H1 (cell line): ENCODE measurements at regions not wholly inside any gene's neighbourhood (a gene's known extent, or its start where the extent isn't known, plus 50 kb on each side); places are given as distances from the start of the nearest gene placed in this dataset.

Experiments
- CTCF ChIA-PET: fragments of 300-600 bp; sonication (Branson Sonifier 250); formaldehyde crosslinking; loops from one replicate; lab custom pipeline; 2021; ENCODE audit not compliant: partially characterized antibody; lab: Charles Lee
- POLR2A ChIA-PET: fragments of 300-600 bp; sonication (Branson Sonifier 250); formaldehyde crosslinking; loops from one replicate; lab custom pipeline; 2021; ENCODE audit warnings: inconsistent platforms; ENCODE audit not compliant: partially characterized antibody; lab: Charles Lee
- DNase-seq, 2 experiments: peaks; one replicate each; pipeline versions ENCODE4 v3.0.0 to v3.0.0-alpha.2; 2010 to 2022; ENCODE audit warnings: low spot score in 2 of 2, low read depth in 1 of 2, mixed read lengths in 1 of 2
- FAIRE-seq: peaks from 2 replicates; lab custom pipeline; 2011; peaks lifted over from hg19 to GRCh38; lab: Jason Lieb, UNC
- H2AFZ ChIP-seq: 2 replicates; pipeline ENCODE4 v1.8.1; 2012; ENCODE audit warnings: low read length, inconsistent platforms
- H2AK5ac ChIP-seq: 2 replicates; pipeline ENCODE4 v1.6.1; 2013; ENCODE audit warnings: low read depth, low read length
- H2BK120ac ChIP-seq: replicated peaks from 2 replicates; pipeline ENCODE3; 2013; ENCODE audit warnings: low read depth, low read length, inconsistent platforms
- H2BK12ac ChIP-seq: 2 replicates; pipeline ENCODE4 v1.6.1; 2013; ENCODE audit warnings: low read depth, low read length
- H2BK15ac ChIP-seq: 2 replicates; pipeline ENCODE4 v1.6.1; 2013; ENCODE audit warnings: low read length
- H2BK20ac ChIP-seq: 2 replicates; pipeline ENCODE4 v1.6.1; 2013; ENCODE audit warnings: low read length
- H2BK5ac ChIP-seq: 2 replicates; pipeline ENCODE4 v1.6.1; 2013; ENCODE audit warnings: low read depth, low read length
- H3K14ac ChIP-seq: 2 replicates; pipeline ENCODE4 v1.6.1; 2013; ENCODE audit warnings: inconsistent platforms; ENCODE audit not compliant: insufficient read length
- H3K18ac ChIP-seq: 2 replicates; pipeline ENCODE4 v1.6.1; 2013; ENCODE audit warnings: low read length; ENCODE audit errors: extremely low read depth
- H3K23ac ChIP-seq: 2 replicates; pipeline ENCODE4 v1.6.1; 2013; ENCODE audit warnings: inconsistent platforms; ENCODE audit not compliant: insufficient read length
- H3K23me2 ChIP-seq: 2 replicates; pipeline ENCODE4 v1.6.1; 2013; ENCODE audit warnings: low read depth, low read length
- H3K27ac ChIP-seq: 2 replicates; pipeline ENCODE4 v1.6.1; 2011; ENCODE audit warnings: low read depth, low read length, inconsistent platforms
- H3K27me3 ChIP-seq, 4 experiments: replicated peaks in 1 of 4; 1 replicate in 1 of 4; 2 replicates in 3 of 4; pipeline versions ENCODE4 v1.6.1 to v1.8.1; 2011 to 2013; ENCODE audit warnings: low read length in 3 of 4, mild to moderate bottlenecking in 3 of 4, inconsistent platforms in 2 of 4, mixed read lengths in 2 of 4, moderate library complexity in 1 of 4; ENCODE audit not compliant: control insufficient read depth in 3 of 4, insufficient read depth in 3 of 4; ENCODE audit errors: extremely low read depth in 1 of 4
- H3K36me3 ChIP-seq, 4 experiments: 2 replicates each; pipeline versions ENCODE4 v1.6.1 to v1.8.1; 2011 to 2013; ENCODE audit warnings: mild to moderate bottlenecking in 4 of 4, low read length in 3 of 4, moderate library complexity in 2 of 4, control low read depth in 1 of 4, inconsistent platforms in 1 of 4; ENCODE audit not compliant: insufficient read depth in 4 of 4, control insufficient read depth in 2 of 4
- H3K4ac ChIP-seq: replicated peaks from 2 replicates; pipeline ENCODE3; 2013; ENCODE audit warnings: low read length, low read depth, mixed read lengths, inconsistent platforms; ENCODE audit not compliant: insufficient read length
- H3K4me1 ChIP-seq, 4 experiments: replicated peaks in 1 of 4; 1 replicate in 1 of 4; 2 replicates in 3 of 4; pipeline versions ENCODE4 v1.6.1 to v1.8.1; 2011 to 2013; ENCODE audit warnings: low read length in 3 of 4, inconsistent platforms in 2 of 4, mixed read lengths in 1 of 4; ENCODE audit not compliant: insufficient read depth in 4 of 4, control insufficient read depth in 3 of 4
- H3K4me2 ChIP-seq, 2 experiments: 2 replicates each; pipeline versions ENCODE4 v1.6.1 to v1.8.1; 2011 to 2013; ENCODE audit warnings: low read depth in 2 of 2, low read length in 2 of 2, control low read depth in 1 of 2, inconsistent platforms in 1 of 2, mild to moderate bottlenecking in 1 of 2; ENCODE audit not compliant: insufficient read depth in 1 of 2
- H3K4me3 ChIP-seq, 4 experiments: fragments of 200-600, 300-600 bp in 1 of 4; sonication (generic), shearing (Covaris generic), sonication (Bioruptor Twin) in 1 of 4; 2 replicates each; pipeline versions ENCODE4 v1.5.1 to v1.8.1; 2011 to 2016; ENCODE audit warnings: low read length in 4 of 4, low read depth in 3 of 4, control low read depth in 2 of 4, inconsistent platforms in 2 of 4, mild to moderate bottlenecking in 2 of 4, mixed read lengths in 1 of 4, moderate library complexity in 1 of 4; ENCODE audit not compliant: insufficient read depth in 2 of 4; ENCODE audit errors: extremely low read depth in 1 of 4
- H3K56ac ChIP-seq: replicated peaks from 2 replicates; pipeline ENCODE3; 2013; ENCODE audit warnings: low read depth, mild to moderate bottlenecking, mixed read lengths, low read length, inconsistent platforms; ENCODE audit not compliant: insufficient read length
- H3K79me1 ChIP-seq: 2 replicates; pipeline ENCODE4 v1.6.1; 2013; ENCODE audit warnings: low read depth, low read length, control low read depth
- H3K79me2 ChIP-seq, 2 experiments: 2 replicates each; pipeline versions ENCODE4 v1.6.1 to v1.8.1; 2012 to 2013; ENCODE audit warnings: low read length in 2 of 2, mild to moderate bottlenecking in 2 of 2, inconsistent platforms in 1 of 2; ENCODE audit not compliant: insufficient read depth in 2 of 2, control insufficient read depth in 1 of 2
- H3K9ac ChIP-seq, 4 experiments: replicated peaks in 1 of 4; 1 replicate in 1 of 4; 2 replicates in 3 of 4; pipeline versions ENCODE4 v1.6.1 to v1.8.1; 2011 to 2013; ENCODE audit warnings: low read depth in 3 of 4, low read length in 3 of 4, control low read depth in 2 of 4, mild to moderate bottlenecking in 2 of 4, moderate library complexity in 2 of 4, inconsistent platforms in 1 of 4; ENCODE audit errors: extremely low read depth in 1 of 4
- H3K9me3 ChIP-seq, 2 experiments: 2 replicates each; pipeline versions ENCODE4 v1.6.1 to v1.8.1; 2012 to 2013; ENCODE audit warnings: mild to moderate bottlenecking in 2 of 2, moderate library complexity in 2 of 2, control low read depth in 1 of 2, inconsistent platforms in 1 of 2, low read depth in 1 of 2, low read length in 1 of 2, mixed read lengths in 1 of 2; ENCODE audit not compliant: insufficient read depth in 2 of 2
- H4K20me1 ChIP-seq, 2 experiments: replicated peaks in 1 of 2; 2 replicates each; pipeline versions ENCODE3 to v1.8.1; 2011 to 2013; ENCODE audit warnings: inconsistent platforms in 2 of 2, low read length in 2 of 2, mild to moderate bottlenecking in 1 of 2; ENCODE audit not compliant: insufficient read depth in 2 of 2, control insufficient read depth in 1 of 2
- H4K5ac ChIP-seq: 2 replicates; pipeline ENCODE4 v1.6.1; 2013; ENCODE audit warnings: low read length, low read depth, mixed read lengths, inconsistent platforms; ENCODE audit not compliant: insufficient read length
- H4K8ac ChIP-seq: 2 replicates; pipeline ENCODE4 v1.8.0; 2013; ENCODE audit warnings: mild to moderate bottlenecking, moderate library complexity, low read length, inconsistent platforms; ENCODE audit not compliant: insufficient read depth; ENCODE audit errors: extremely low read depth
- H4K91ac ChIP-seq: replicated peaks from 2 replicates; pipeline ENCODE3; 2013; ENCODE audit warnings: low read length, mixed read lengths, inconsistent platforms; ENCODE audit not compliant: insufficient read length
- ATF3 ChIP-seq: IDR thresholded peaks from 2 replicates; pipeline ENCODE4 v1.6.1; 2011; ENCODE audit warnings: low read depth, mild to moderate bottlenecking, low read length; ENCODE audit not compliant: insufficient read depth
- BACH1 ChIP-seq: IDR thresholded peaks from 2 replicates; pipeline ENCODE4 v1.6.1; 2012; ENCODE audit warnings: low read length, improper control_type of control experiment
- CBX5 ChIP-seq: fragments of 300-800, 300-1000 bp; sonication (generic); IDR thresholded peaks from 2 replicates; pipeline ENCODE4 v1.7.1; 2016; ENCODE audit warnings: antibody characterized with exemption, low read length, low read depth
- CEBPB ChIP-seq: IDR thresholded peaks from 2 replicates; pipeline ENCODE4 v1.6.1; 2012; ENCODE audit warnings: low read depth, low read length
- POLR2A ChIP-seq, 2 experiments: IDR thresholded peaks; 1 replicate in 1 of 2; 2 replicates in 1 of 2; pipeline ENCODE4 v1.6.1; 2011; ENCODE audit warnings: low read depth in 2 of 2, low read length in 2 of 2, mild to moderate bottlenecking in 2 of 2; ENCODE audit errors: control extremely low read depth in 1 of 2
- RNF2 ChIP-seq: fragments of 200-900, 300-1000 bp; sonication (generic); IDR thresholded peaks from 2 replicates; pipeline ENCODE4 v1.7.1; 2016; ENCODE audit warnings: borderline replicate concordance, low read depth, mild to moderate bottlenecking, antibody characterized with exemption, low read length; ENCODE audit not compliant: poor library complexity, severe bottlenecking; ENCODE audit errors: missing control alignments
- SIN3A ChIP-seq, 2 experiments: IDR thresholded peaks in 1 of 2; conservative IDR thresholded peaks in 1 of 2; 2 replicates each; pipeline ENCODE4 v1.6.1; 2011 to 2012; ENCODE audit warnings: low read length in 2 of 2, improper control_type of control experiment in 1 of 2, low read depth in 1 of 2, mild to moderate bottlenecking in 1 of 2
- SRF ChIP-seq: IDR thresholded peaks from 2 replicates; pipeline ENCODE4 v1.6.1; 2011; ENCODE audit warnings: mild to moderate bottlenecking, low read depth, low read length, moderate library complexity
- USF2 ChIP-seq: IDR thresholded peaks from 2 replicates; pipeline ENCODE4 v1.6.1; 2011; ENCODE audit warnings: low read length, improper control_type of control experiment
- WGBS, 2 experiments: shearing (Covaris generic) in 1 of 2; methylation state at CpG; one replicate each; pipeline versions ENCODE4 v1.1.6 to v1.1.7; 2013 to 2015; ENCODE audit warnings: low lambda C conversion rate in 2 of 2, mixed read lengths in 2 of 2, inconsistent platforms in 1 of 2, low coverage in 1 of 2, missing lambda C conversion rate in 1 of 2; ENCODE audit not compliant: insufficient replicate concordance in 2 of 2, insufficient coverage in 1 of 2, insufficient read length in 1 of 2; ENCODE audit errors: extremely low coverage in 1 of 2, missing lambda C conversion rate in 1 of 2; 5-methylcytosine and 5-hydroxymethylcytosine counted together

GRCh38 chr4:92071587-92071986, 232.2 kb upstream of the GRID2 start:
- DNase-seq = no peak
- H2BK12ac ChIP-seq = no peak overlapping the region
- no peak overlapping the region for H3K23ac ChIP-seq
- no peak overlapping the region for H3K4ac ChIP-seq
- TF ChIP-seq SIN3A (conservative IDR thresholded peaks at IDR 0.05 in 1 of 2, IDR thresholded peaks at IDR 0.05 in 1 of 2; ENCODE audit: low read depth in 1 of 2, low read length in 2 of 2) = no peak
- TF ChIP-seq CEBPB = no peak
- no peak for TF ChIP-seq CBX5
- no peak for TF ChIP-seq SRF
- TF ChIP-seq POLR2A (IDR thresholded peaks at IDR 0.05; ENCODE audit: control extremely low read depth in 1 of 2, low read depth in 2 of 2, low read length in 2 of 2) = no peak
- TF ChIP-seq USF2 = no peak
- no peak for TF ChIP-seq RNF2
- no peak for TF ChIP-seq ATF3
- no peak for TF ChIP-seq BACH1
- TF ChIP-seq, all 59 proteins: peak for 0
- Histone ChIP-seq H2BK20ac (no peak overlapping the region), H3K36me3 (peaks cover 0 to 8% (median 0%) of the 10 kb centered on the region in 4 experiments; a peak in 1 of 8 replicates), H2BK5ac (no peak overlapping the region), H3K79me1 (no peaks in the 10 kb centered on the region), H3K9ac (no peak overlapping the region), H2AK5ac (no peak overlapping the region), H3K4me2 (no peak overlapping the region), H4K20me1 (no peaks in the 10 kb centered on the region), H2AFZ (no peak overlapping the region), H3K4me3 (no peak overlapping the region), H3K4me1 (no peaks in the 10 kb centered on the region), H4K5ac (no peak overlapping the region), H3K27me3 (no peaks in the 10 kb centered on the region), H3K79me2 (no peaks in the 10 kb centered on the region), H4K91ac (no peak overlapping the region), H3K56ac (no peak overlapping the region), H3K27ac (no peak overlapping the region), H2BK15ac (no peak overlapping the region), H4K8ac (no peak overlapping the region), H3K14ac (no peak overlapping the region), H2BK120ac (no peak overlapping the region), H3K23me2 (no peaks in the 10 kb centered on the region; the same call in 1 of the 2 replicates), H3K9me3 (peaks cover 27 to 31% of the 10 kb centered on the region in 2 experiments), H3K18ac (no peak overlapping the region)
- no peak for FAIRE-seq
- POLR2A ChIA-PET = no interaction called here
- WGBS, 2 experiments = 100% methylated on average over 1 of the region's 1 CpG; no CpG with 5 or more reads in 1 of the 2 experiments
- CTCF ChIA-PET = no interaction called here
